Fibroblast of skin of left biceps (primary cell): ENCODE measurements at regions not wholly inside any gene's neighbourhood (a gene's known extent, or its start where the extent isn't known, plus 50 kb on each side); places are given as distances from the start of the nearest gene placed in this dataset.
A peak's percentile ranks its signal among the peaks of the same experiment; 100 is the strongest.

Source experiments
- DNase-seq, 2 experiments: peaks; one replicate each; pipeline ENCODE4 v3.0.0-alpha.2; 2013; ENCODE audit warnings: low read depth in 2 of 2

DNA sequence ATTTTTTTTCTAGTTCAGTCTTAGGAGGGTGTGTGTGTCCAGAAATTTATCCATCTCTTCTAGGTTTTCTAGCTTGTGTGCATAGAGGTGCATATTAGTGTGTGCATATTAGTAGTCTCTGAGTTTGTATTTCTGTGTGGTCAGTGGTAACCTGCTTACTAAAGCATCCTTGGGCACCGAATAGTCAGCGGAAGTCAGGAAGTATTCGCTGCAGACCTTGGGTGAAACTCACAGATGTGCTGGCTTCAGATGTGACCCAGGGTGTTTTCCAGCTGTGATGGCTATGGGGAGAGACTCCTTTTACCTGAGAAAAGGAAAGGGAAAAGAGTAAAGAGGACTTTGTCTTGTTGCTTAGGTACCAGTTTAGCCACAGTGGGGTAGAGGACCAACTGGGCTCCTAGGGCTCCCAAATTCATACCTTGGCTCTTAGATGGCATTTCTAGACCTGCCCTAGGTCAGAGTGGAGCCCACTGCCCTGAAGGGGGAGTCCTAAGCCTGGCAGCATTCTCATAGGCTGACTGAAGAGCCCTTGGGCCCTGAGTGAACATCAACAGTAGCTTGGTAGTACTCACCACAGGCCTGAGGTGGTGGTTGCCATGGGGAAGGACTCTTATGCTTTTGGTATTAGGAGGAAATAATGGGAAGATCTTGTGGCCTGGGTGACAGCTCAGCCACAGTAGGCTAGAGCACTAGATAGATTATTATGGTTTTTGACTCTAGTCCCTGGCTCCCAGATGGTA, 286.0 kb upstream of the ZPLD1 start:
- no peak for DNase-seq

DNA sequence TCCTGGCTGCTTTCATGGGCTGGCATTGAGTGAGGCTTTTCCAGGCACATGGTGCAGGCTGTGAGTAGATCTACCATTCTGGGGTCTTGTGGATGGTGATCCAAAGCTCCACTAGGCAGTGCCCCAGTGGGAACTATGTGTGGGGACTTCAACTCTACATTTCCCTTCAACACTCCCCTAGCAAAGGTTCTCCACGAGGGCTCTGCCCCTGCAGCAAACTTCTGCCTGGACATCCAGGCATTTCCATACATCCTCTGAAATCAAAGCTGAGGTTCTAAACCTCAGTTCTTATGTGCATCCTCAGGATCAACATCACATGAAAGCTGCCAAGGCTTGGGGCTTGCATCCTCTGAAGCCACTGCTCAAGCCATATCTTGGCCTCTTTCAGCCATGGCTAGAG, 282.9 kb upstream of the ZPLD1 start:
- no peak for DNase-seq

DNA sequence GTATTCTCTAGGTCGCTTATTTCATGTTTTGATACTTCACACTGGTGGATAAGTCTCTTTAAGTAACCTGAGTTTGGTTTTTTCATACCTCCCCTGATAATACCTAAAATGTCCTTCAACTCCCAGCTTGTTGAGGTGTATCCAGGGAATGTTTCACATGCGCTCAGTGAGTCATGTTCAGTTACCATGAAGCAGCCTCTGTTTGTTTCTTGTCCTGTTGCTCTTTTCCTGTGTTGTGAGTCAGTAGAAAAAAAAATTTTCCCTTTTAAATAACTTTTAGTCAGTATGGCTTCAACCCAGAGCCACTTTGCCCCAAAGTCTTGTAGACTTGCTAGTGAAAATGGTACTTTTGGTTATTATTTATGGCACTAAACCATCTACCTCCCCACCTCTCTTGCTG, 278.4 kb upstream of the ZPLD1 start:
- no peak for DNase-seq

DNA sequence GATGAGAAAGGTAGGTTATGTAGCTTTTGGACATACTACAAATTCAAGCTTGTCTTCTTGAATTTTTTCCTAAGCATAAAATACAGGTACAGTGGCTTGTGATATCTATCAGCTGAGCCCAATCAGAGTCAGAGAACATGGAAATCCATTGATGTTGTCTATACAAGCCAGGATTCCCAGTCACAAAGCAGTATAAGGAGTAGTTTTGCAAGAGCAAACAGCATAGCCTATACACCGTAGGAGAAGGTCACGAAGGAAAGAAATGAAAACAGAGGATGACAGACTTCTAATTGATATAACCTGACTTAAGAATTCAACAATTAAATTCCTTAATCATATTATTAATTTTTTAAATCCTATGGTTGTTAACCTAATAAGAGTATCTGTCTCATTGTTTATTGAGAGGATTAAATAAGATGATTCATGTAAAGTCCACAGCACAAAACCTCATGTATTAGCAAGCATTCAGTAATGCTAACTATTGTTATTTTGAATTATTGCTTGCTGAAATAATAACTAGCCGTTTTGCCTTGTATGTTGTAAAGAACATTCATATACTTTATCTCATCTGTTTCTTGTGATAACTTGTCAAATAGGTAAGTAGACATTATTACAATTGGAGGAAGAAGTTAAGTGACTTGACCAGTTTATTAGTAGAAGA, 276.6 kb upstream of the ZPLD1 start:
- DNase-seq: no peak

DNA sequence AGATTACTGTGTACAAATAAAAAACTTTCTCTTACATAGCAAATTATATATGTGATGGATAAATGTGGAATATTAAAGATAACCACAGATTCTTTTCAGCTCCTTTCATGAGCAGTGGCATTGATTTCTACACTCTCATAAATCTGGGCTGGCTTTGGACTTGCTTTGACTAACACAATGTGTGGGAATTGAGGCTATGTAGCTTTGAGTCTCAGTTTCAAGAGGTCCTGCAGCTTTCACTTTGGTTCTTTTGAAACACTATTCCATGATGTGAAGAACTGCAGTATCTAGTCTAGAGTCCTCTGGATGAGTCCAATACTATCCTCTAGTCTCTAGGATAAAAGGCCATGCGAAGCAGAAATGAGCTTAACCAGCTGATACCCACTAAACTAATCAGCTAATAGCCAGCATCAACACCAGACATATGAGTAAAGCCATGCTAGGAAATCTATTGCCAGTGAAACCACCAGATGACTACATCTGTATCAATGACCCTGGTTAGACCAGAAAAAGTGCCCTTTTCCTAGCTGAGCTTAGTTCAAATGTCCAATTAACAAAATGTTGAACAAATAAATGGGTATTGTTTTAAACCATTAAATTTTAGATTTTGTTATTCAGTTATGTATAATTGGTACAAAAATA, 274.9 kb upstream of the ZPLD1 start:
- DNase-seq: no peak

DNA sequence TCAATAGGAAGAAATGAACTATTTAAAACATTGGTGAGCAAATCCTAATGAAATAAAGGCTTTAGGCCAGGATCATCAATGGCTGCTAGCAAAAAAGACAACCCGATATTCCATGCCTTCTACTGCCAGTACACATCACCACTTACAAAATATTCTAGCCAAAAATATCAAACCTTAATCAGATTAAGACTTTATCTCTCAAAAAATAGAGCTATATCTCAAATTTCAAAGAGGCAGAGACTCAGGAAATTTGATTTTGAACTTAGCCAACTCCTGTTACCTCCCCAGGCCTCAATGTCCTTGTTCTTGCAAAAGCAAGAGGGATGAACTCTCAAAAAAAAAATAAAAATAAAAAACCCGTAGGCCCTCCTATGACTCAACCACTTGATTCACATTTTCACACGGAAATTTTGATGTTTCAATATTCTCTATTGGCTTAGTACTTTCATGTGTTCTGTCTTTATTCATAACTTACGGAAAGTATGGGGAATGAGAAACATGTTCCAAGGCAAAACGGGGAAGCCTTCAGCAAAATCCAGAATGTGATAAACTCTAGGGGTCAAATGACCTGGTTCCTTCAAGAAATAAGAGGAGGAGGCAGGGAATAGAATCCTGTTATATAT, 273.3 kb upstream of the ZPLD1 start:
- no peak for DNase-seq

DNA sequence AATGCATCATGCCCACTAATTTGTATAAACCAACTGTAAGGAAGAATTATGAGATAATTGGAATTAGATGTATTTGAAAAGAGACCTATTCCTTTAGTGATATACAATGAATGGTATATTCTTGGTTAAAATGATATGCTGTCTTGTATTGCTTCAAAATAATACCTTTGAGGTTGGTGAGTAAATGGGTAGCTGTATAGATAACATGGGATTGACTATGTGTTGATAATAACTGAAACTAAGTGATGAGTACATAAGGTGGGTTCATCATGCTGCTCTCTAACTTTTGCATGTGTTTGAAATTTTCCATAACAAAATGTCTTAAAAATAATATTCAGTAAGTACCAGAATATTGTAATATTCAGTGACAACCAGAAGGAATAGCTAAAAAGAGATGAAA, 272.6 kb upstream of the ZPLD1 start:
- DNase-seq: no peak

DNA sequence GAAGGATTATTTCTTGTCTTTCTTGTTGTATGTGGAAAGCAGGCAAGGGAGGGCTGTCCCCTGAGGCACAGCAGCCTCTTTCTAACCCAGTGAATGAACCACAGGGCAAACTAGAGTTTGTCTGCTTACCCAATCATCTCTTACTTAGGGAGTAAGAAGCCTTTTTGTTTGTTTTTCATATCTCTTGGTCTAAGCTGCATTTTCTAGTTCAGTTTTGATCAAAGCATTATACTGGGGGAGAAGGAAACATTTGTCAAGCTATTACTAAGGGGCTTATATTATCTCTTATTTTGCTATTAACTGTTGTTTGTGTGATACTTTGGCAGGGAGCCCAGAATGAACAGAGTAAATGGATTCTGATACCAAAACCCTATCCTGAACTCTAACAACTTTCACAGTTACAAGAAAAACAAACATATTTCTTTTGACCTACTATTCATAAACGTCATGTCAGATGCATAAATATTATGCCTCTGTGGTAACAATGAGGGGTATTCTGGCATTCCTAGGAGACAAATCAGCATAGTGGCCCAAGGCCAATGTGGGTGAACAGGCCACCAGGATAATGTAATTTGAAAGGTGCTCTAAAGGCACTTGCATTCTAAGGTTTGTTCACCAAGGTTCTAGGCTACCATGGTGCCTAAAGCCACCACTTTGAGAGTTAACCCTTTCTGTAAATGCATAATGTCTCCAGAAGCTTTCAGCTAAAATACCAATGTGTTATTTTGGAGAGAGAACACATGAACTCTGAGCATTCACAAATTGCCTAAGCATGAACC, 271.6 kb upstream of the ZPLD1 start:
- no peak for DNase-seq

DNA sequence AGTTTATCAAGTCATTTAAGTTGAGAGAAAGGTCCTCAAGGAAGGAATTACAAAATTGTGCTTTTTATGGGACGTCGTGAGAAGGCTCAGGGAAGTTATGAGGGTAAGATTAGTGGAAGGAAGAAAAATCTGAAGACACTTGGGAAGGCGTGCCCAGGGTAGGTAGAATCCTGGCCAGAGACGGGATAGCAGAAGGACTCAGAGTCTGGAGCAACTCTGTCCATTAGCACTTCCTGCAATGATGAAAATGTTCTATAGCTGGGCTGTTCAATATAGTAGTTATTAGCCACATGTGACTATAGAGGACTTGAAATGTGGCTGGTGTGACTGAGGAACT, 271.0 kb upstream of the ZPLD1 start:
- no peak for DNase-seq

DNA sequence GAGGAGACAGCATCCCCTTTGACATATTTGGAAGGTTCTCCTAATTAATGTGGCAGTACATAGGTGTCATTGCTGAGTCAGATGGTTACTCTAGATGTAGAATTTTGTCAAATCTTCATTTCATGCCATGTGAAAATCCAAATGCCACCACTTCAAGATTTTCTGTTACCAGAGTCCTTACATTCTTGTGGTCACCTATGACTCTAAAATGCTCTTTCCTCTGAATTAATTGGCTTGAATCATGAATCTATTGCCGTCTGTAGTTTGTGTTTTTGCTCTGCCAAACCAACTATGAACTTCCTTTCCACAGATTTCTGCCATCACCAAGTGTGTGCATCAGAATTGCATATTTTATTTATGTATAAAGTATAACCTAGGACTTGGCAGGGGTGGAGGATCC, 269.4 kb upstream of the ZPLD1 start:
- DNase-seq: no peak

DNA sequence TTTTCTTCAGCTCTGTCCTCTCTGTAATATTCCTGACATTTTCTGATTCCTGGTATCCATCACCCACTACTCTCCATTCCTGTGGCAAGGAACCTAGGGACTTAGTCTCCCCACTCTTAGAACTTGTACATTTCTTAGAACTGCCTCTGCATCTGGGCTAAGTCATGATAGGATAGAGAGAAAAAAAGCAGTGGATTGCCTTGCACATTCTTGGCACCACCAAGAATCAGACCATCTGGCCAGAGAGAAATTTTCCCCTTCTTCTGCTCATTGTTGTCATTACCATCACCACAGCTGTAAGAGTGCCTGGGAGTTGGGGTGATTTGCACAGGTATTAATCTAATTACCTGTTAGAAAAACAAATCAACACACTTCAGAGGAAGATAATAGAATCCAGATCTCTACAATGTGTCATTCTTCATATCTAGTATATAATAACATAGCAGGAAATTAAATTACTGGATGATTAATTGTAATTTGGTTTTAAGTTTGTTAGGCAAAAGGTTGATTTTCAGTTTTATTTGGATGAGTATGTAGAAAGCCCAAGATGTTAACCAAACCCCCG, 264.8 kb upstream of the ZPLD1 start:
- no peak for DNase-seq

DNA sequence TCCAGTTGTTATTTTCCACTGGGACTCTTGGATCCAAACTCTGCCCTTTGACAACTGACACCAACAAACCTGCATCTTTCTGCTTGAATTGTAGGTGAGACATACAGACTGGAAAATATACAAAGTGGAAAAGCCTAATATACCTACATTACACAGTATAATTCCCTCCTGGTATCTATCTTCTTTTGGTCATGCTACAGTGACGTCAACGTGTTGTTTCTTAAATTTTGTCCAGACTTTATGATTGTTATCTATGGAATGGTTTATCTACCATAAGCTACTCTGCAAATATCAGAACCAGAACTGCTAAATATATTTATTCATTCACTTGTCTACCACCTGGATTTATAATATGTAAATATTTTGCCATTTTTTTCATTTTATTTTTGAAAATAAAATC, 264.3 kb upstream of the ZPLD1 start:
- no peak for DNase-seq

DNA sequence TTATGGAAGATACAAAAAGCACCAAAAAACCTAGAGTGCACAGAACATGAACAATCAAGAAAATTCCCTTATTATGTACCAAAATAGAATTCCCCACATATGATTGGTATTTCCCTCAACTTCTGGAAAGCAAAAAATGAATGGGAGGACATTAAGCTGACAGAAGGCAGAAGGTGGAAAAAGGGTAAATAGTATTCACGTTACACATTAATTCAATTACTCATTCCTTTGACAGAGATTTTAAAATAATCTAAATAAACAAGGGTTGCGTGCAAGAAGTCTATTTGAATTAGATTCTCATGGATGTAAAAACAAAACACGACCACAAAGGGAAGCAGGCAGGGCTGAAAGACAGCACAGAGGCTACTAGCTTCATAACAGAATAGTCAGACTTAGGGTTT, 260.5 kb upstream of the ZPLD1 start:
- DNase-seq: no peak

DNA sequence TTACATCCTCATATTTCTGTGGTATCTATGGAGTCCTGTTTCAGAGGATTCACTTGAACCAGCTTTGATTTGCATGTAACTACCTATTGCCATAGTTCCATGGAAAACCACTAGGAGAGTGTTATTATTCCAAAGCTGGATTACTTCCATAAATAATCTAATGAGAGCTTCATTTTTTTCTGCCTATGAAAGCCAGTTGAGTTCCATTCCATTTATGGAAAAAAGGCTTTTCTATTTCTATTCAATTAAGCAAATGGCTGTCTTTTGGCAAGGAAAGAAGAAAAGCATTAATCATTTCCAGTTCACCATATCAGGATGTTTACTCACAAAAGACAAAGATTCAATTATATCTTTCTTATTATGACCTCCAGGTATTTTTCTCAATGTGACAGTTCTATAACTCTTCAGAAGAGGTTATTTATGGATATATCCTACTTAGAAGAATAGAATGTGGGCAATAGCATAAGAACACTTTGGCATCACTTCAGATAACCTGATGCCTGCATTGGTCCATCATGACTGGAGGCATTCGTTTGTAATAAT, 259.9 kb upstream of the ZPLD1 start:
- no peak for DNase-seq

DNA sequence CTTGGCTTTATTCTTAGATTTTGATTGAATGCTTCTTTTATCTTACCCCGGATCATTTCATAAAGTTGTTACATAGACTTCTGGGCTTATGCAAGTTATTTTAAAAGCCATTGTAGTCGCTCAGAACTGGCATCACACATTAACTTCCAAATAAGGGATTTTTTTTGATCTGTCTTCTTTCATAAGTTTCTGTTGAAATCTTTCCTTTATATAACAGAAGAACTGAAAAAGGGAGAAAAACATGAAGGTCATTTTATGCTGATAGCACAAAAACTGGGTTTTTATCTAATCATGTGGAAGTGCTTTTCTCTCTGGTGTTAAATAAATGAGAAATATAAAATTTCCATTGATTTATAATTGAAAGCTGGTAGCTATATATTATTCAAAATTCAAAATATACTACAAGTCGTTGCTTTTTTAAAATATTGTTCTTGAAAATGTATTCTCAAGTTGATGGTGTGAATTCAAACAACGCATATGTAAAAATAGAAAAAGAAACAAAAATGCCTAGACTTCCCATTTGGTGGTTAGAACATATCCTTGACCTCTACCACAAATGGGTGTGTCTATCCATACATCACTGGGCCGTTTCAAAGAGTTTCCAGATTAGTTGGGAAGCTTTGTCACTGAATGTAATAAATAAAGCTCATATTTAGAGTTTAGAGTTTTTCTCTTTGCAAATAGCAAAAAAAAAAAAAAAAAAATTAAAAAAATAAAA, 258.3 kb upstream of the ZPLD1 start:
- no peak for DNase-seq

DNA sequence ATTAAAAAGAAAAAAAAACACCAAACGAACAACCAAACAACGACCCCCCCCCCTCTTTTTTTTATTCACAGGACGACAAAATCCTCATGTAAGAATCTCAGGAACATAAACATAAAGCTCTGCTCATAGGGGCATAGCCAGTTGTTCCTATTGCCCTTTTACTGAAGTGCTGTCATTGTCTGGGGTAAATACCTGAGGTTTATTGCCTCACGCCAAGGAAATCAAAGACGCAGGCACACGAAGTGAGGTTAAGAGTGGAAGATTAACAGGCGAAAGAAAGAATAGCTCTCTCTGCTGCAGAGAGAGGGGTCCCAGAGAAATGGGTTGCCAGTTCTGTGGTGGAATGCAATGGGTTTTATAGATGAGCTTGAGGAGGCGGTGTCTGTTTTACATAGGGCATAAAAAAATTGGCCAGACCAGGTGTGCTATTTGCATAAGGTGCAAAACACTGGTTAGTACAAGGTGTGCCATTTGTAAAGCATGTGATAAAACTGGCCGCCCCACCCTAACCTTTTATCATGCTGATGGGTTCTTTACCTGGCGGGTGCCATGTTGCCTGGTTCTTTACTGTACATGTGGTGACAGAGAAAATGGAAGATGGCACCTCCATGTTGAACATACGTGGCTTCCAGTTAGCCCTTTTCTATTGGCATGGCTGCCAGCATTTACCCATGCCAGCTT, 257.6 kb upstream of the ZPLD1 start:
- DNase-seq: no peak

DNA sequence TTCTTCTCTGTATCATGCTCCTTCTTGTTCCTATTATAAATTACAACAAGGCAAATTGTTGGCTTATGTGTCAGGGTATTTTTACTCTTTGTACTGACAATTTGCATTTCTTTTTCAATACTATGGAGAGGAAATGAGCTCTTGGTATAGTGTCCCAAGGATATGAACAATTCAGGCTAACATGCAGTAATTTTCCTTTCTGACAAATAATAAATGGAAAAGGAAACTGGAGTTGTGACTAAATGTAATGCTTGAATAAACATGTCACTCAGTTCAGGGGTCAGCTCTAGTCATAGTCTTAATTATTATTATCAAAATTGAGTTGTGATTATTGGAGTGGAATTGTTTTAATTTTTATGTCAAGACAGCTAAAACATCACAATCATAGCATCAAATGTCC, 256.0 kb upstream of the ZPLD1 start:
- no peak for DNase-seq

DNA sequence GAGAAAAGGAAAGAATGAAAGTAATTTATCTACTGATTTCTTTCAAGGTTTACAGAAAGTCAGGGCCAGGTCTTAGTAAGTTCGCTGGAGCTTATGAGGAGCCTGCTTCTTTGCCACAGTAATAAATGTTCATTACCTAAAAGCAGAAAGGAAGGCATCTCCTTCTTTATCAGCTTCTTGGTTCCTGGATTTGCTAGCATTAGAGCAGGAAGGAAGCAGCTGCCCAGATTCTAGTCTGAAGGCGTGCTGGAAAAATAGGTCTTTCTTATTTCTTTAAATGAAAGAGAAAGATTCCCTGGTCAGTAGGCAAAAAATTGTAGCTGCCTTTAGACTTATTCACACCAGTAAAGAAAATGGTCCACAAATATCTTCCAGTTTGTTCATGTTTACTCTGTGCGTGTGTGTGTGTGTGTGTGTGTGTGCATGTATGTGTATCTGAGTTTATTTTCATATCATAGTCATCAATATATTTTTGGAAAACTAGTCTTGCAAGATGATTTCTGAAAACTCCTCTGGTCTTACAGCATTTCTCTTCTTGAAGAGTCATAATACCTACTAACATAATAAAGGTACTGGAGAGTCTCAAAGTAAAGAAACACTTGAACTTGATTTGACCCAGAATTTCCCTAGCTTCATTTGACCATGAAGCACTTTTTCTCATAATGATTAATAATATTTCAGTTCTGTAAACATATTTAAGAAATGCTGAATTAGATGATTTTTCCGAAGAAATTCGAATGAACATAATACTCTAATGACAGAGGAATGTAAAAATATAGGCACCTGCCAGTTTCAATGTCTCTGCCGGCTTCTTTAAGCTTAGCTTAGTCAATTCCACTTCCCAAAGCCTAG, 255.3 kb upstream of the ZPLD1 start:
- DNase-seq: no peak

DNA sequence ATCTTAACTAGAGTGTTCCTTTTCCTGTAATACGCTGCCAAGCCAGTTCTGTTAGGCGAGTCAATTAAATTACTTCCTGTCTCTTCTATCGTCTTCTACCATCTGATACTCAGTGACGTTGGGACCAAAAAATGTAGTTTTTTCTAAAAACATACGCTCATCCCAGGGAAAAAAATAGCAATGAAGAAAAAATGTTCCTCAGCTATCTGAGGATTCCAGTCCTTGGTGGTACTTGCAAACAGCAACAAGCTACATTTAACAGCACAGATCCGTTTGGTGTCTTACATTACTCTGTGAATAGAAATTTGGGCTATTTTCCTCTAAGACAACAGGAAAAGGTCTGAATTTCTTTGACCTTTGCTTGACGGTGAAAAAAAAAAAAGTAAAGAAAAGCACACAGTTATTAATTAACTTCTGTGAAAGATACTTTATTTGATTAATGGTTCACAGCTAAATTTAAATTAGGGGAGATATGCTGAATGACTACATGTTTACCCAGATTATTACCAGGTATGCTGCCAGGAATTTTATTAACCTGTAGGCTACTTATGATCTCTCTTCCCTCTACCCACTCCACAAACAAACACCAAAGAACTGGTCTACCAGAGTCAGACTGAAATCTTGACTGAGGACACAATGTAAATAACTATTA, 254.4 kb upstream of the ZPLD1 start:
- peak; percentile 87 to 88 for DNase-seq
